C4-2B (cell line): ENCODE measurements at regions not wholly inside any gene's neighbourhood (a gene's known extent, or its start where the extent isn't known, plus 50 kb on each side); places are given as distances from the start of the nearest gene placed in this dataset.

Source experiments
- H3K27ac ChIP-seq: fragments of 450-650 bp; 2 replicates; pipeline ENCODE4 v1.5.1; 2017
- CTCF ChIP-seq: fragments of 450-650 bp; conservative IDR thresholded peaks from 2 replicates; pipeline ENCODE4 v1.5.1; 2017; ENCODE audit warnings: mild to moderate bottlenecking
- ZFX ChIP-seq: fragments of 450-650 bp; IDR thresholded peaks from 2 replicates; pipeline ENCODE4 v1.6.1; 2017

DNA sequence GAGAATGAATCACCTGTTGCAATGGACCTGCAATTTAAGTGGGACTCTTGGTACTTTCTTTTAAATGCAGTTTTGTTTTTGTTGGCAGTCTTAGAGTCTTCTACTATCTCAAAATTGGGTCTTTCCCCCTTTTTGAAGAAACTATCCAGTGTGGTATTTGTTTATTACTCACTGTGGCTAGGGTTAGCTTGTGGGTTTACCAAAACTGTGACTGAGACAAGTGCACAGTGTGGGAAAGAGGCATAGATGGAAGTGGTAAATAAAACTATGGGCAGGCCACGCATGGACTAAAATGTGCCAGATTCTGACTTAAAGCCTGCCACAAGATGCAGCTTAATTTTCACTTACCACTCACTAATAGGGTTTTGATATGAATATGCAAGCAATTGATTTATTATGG is 1441.7 kb downstream of the PLA2G4A start:
- no peak for TF ChIP-seq ZFX
- H3K27ac ChIP-seq, result no peak overlapping the region

- TF ChIP-seq ZFX (no peak), CTCF (no peak)
Measured at GRCh38 chr1:188277771-188278170, 1449.0 kb downstream of the PLA2G4A start.

GRCh38 chr1:188281921-188282320 is 1453.2 kb downstream of the PLA2G4A start:
- TF ChIP-seq ZFX (no peak), CTCF (no peak)
- H3K27ac ChIP-seq, result no peak overlapping the region

More at GRCh38 chr1:188277771-188278170, 1449.0 kb downstream of the PLA2G4A start:
- H3K27ac ChIP-seq, result no peak overlapping the region

DNA sequence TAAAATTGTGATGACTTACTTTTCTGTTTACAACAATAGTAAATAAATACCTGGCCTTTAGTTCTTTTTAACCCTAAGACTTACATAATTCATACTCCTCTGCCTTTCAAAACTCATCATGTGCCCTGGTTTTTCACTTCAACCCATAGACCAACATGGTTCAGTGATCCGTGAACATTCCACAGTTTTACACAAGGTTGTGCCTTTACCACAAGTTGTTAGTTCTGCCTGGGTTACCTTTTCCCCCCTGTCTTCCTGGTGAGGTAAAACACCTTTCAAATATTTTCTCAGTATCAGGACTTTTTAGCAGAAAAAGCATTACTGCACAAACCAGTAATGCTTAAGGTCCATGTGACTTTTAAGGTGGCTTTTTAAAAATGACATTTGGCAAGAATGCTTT is 1466.4 kb downstream of the PLA2G4A start:
- no peak overlapping the region for H3K27ac ChIP-seq
- TF ChIP-seq CTCF, result no peak
- no peak for TF ChIP-seq ZFX

DNA sequence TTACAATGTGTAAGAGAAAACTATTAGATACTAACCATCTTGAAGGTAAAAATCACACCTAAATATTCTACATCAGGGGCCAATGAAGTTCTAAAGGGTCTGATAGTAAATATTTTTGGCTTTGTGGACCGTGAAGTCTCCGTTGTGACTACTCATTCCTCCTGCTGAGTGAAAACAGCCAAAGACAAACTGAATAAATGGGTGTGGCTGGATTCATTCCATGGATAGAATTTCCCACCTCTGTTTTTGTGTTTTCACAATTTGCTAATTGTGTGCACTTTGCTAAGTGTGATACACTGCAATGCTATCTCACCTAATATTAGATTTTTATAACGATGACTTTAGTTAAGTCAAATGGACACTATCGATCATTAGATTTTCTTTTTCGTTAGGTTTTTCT is 1474.0 kb downstream of the PLA2G4A start:
- no peak for TF ChIP-seq CTCF
- TF ChIP-seq ZFX, result no peak
- H3K27ac ChIP-seq, result no peak overlapping the region

DNA sequence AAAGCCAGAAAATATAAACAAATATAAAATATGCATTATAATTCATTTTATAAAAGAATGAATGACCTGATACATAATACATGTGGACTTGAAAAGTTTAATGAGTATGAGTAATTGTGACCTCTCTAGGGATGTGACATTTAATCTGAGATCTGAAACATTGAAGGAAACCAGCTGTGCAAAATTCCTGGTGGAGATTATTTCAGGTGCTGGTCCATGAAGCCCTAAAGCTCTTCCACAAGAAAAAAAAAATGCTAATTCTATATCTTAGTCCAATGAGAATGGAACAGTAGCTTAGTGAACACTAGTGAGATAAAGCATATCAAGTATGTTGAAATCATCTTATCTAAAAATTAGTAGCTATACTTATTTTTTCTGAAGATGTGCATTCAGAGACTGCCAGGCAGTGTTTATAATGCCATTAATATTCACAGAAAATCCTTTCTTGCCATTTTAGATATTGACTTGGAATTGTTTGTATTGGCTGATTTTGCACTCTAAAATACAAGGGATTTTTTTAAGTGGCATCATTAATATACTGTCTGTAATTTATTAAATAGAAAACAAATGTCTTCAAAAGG is 1485.9 kb downstream of the PLA2G4A start:
- TF ChIP-seq CTCF, result no peak
- TF ChIP-seq ZFX, result no peak
- no peak overlapping the region for H3K27ac ChIP-seq

DNA sequence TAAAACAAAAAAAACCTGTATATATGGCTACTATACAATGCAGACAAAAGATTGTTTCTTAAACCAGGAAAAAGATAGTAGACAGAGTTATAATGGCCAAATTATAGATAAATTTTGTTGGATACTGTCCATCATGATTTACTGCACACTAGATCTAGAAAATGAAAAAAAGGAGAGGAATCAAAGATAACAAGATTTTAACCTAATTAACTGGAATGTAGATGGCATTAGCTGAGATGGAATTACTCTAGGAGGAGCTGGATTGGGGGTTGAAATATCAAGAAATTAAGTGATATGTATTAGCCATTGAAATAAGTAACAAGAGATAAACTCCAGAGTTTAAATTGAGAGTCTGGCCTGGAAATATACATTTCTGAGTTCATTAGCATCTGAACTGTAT is 1489.1 kb downstream of the PLA2G4A start:
- no peak overlapping the region for H3K27ac ChIP-seq
- TF ChIP-seq ZFX (no peak), CTCF (no peak)

DNA sequence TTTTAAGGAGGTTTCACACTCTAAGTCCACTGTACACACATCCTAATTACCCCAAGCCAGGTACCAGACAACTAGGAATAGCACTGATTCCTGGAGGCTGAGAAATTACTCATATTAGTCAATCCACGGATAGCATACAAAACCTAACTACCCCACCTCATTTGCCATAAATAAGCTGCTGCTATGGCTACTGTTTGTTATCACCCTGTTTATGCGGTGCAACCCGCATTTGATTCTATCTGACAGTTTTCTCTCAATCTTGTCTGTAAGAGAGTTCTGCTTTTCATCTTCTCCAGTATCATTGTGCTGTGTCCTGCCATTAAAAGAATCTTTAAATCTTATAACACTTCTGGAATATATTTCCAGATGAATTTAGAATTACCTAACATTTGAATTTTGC is 1496.5 kb downstream of the PLA2G4A start:
- TF ChIP-seq CTCF, result no peak
- TF ChIP-seq ZFX, result no peak

More for the DNA sequence above, 1496.5 kb downstream of the PLA2G4A start:
- H3K27ac ChIP-seq, result no peak overlapping the region
